ENCODE measurements at regions not wholly inside any gene's neighbourhood (a gene's known extent, or its start where the extent isn't known, plus 50 kb on each side); places are given as distances from the start of the nearest gene placed in this dataset.

GRCh38 chr4:176413171-176413570, 93.4 kb downstream of the SPCS3 start:
- intact Hi-C loops (cut with DNase I): no loop called here

GRCh38 chr4:176422001-176422400, 102.2 kb downstream of the SPCS3 start:
- no peaks in the 10 kb centered on the region for H3K4me1 ChIP-seq
- H3K36me3 ChIP-seq: no peaks in the 10 kb centered on the region
- no peaks in the 10 kb centered on the region for H3K9me3 ChIP-seq
- H3K27ac ChIP-seq: no peak overlapping the region
- no peak overlapping the region for H3K4me3 ChIP-seq
- intact Hi-C loops (cut with DNase I): no loop called here
- no peak for DNase-seq (ENCODE audit: extremely low spot score in 2 of 2)
- H3K27me3 ChIP-seq: no peaks in the 10 kb centered on the region
- TF ChIP-seq POLR2A (IDR thresholded peaks at IDR 0.05): no peak
- no peak for TF ChIP-seq POLR2AphosphoS5 (IDR thresholded peaks at IDR 0.05; ENCODE audit: insufficient read depth in 1 of 2, low read depth in 1 of 2)
- TF ChIP-seq CTCF (IDR thresholded peaks at IDR 0.05): no peak

More at GRCh38 chr4:176413171-176413570, 93.4 kb downstream of the SPCS3 start:
- no peak for DNase-seq (ENCODE audit: extremely low spot score in 2 of 2)
- H3K4me1 ChIP-seq: no peaks in the 10 kb centered on the region
- H3K4me3 ChIP-seq: no peak overlapping the region
- no peaks in the 10 kb centered on the region for H3K36me3 ChIP-seq
- H3K9me3 ChIP-seq: no peaks in the 10 kb centered on the region
- H3K27me3 ChIP-seq: no peaks in the 10 kb centered on the region
- no peak overlapping the region for H3K27ac ChIP-seq
- TF ChIP-seq POLR2AphosphoS5 (IDR thresholded peaks at IDR 0.05; ENCODE audit: insufficient read depth in 1 of 2, low read depth in 1 of 2) (no peak), CTCF (IDR thresholded peaks at IDR 0.05) (no peak), POLR2A (IDR thresholded peaks at IDR 0.05) (no peak)

- Histone ChIP-seq H3K36me3 (no peaks in the 10 kb centered on the region), H3K9me3 (no peaks in the 10 kb centered on the region), H3K4me3 (no peak overlapping the region), H3K27me3 (no peaks in the 10 kb centered on the region), H3K27ac (no peak overlapping the region), H3K4me1 (no peaks in the 10 kb centered on the region)
- no peak for DNase-seq (ENCODE audit: extremely low spot score in 2 of 2)
- TF ChIP-seq CTCF (IDR thresholded peaks at IDR 0.05) (no peak), POLR2AphosphoS5 (IDR thresholded peaks at IDR 0.05; ENCODE audit: insufficient read depth in 1 of 2, low read depth in 1 of 2) (no peak), POLR2A (IDR thresholded peaks at IDR 0.05) (no peak)
- intact Hi-C loops (cut with DNase I): no loop called here
Measured at GRCh38 chr4:176422511-176422910, 102.7 kb downstream of the SPCS3 start.

GRCh38 chr4:176425035-176425434, 105.3 kb downstream of the SPCS3 start:
- Histone ChIP-seq H3K27ac (no peak overlapping the region), H3K27me3 (no peaks in the 10 kb centered on the region), H3K4me1 (no peaks in the 10 kb centered on the region), H3K9me3 (no peaks in the 10 kb centered on the region), H3K4me3 (no peak overlapping the region), H3K36me3 (no peaks in the 10 kb centered on the region)
- DNase-seq (ENCODE audit: extremely low spot score in 2 of 2): no peak
- TF ChIP-seq POLR2A (IDR thresholded peaks at IDR 0.05) (no peak), CTCF (IDR thresholded peaks at IDR 0.05) (no peak), POLR2AphosphoS5 (IDR thresholded peaks at IDR 0.05; ENCODE audit: insufficient read depth in 1 of 2, low read depth in 1 of 2) (no peak)
- intact Hi-C loops (cut with DNase I): no loop called here

- Histone ChIP-seq H3K4me3 (no peak overlapping the region), H3K36me3 (no peaks in the 10 kb centered on the region), H3K4me1 (no peaks in the 10 kb centered on the region), H3K27me3 (no peaks in the 10 kb centered on the region), H3K27ac (no peak overlapping the region), H3K9me3 (no peaks in the 10 kb centered on the region)
- intact Hi-C loops (cut with DNase I): no loop called here
- TF ChIP-seq POLR2AphosphoS5 (IDR thresholded peaks at IDR 0.05; ENCODE audit: insufficient read depth in 1 of 2, low read depth in 1 of 2) (no peak), POLR2A (IDR thresholded peaks at IDR 0.05) (no peak), CTCF (IDR thresholded peaks at IDR 0.05) (no peak)
- DNase-seq (ENCODE audit: extremely low spot score in 2 of 2): no peak
Measured at GRCh38 chr4:176432811-176433540, 113.2 kb downstream of the SPCS3 start.

Data from vagina (tissue), 2 donors.